HG03095 (cell line): ENCODE measurements at regions not wholly inside any gene's neighbourhood (a gene's known extent, or its start where the extent isn't known, plus 50 kb on each side); places are given as distances from the start of the nearest gene placed in this dataset.
"Not testable (repeated sequence)": the region's sequence is repeated elsewhere in the genome, so short reads cannot be mapped to it uniquely, and the experiment has no call there.

ENCODE experiments used
- ATAC-seq: cut with Tn5 transposase; IDR thresholded peaks from one replicate; pipeline ENCODE4 v1.9.1; 2021; ENCODE audit warnings: moderate library complexity; ENCODE audit not compliant: unreplicated experiment

- no peak for ATAC-seq
Measured at GRCh38 chr1:116292929-116293725, 79.9 kb upstream of the ATP1A1 start.

- no peak for ATAC-seq
Measured at GRCh38 chr1:116297495-116298212, 75.4 kb upstream of the ATP1A1 start.

GRCh38 chr1:116298213-116298579 lies 74.8 kb upstream of the ATP1A1 start:
- ATAC-seq: not testable (repeated sequence)

DNA sequence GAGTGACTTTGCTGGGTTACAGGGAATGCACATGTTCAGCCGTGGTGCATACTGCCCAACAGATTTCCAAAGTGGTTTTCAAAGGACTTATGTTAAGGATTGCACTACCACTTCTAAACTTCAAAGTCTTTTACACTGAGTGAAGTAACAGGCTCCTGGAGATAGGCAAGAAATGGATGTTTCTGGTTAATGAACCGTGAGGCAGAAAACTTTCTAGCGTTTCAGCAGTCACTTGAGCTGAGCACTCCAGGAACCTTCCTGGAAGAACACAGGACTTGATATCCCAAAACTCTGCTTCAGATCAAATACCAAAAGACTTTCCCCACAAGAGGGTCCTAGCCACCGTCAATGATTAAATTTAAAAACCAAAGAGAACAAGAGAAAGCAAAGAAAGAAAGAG lies 74.3 kb upstream of the ATP1A1 start:
- no peak for ATAC-seq

DNA sequence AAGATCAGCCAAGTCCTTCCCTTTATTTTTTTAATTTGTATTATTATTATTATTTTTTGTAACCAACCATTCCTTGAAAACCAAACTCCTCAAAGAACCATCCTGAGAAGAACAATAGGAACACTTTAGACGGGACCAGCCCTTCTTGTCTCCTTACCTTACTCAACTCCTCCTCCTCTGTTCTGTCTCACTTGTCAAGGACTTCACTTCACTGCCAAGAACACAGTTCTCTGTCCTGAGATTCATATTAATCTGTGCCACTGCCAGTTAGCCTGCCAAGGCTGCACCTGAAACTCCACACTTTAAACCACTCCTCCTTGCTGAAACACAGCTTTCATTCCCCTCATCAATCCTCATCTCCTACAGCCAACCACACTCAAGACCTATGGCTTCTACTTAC lies 73.8 kb upstream of the ATP1A1 start:
- no peak for ATAC-seq

GRCh38 chr1:116302281-116302680 lies 70.8 kb upstream of the ATP1A1 start:
- ATAC-seq: no peak

- no peak for ATAC-seq
Measured at GRCh38 chr1:116306102-116306501, 66.9 kb upstream of the ATP1A1 start.

- ATAC-seq: no peak
Measured at GRCh38 chr1:116306840-116307442, 66.1 kb upstream of the ATP1A1 start.

- no peak for ATAC-seq
Measured at GRCh38 chr1:116308276-116308675, 64.8 kb upstream of the ATP1A1 start.

GRCh38 chr1:116309090-116309870 lies 63.8 kb upstream of the ATP1A1 start:
- no peak for ATAC-seq

DNA sequence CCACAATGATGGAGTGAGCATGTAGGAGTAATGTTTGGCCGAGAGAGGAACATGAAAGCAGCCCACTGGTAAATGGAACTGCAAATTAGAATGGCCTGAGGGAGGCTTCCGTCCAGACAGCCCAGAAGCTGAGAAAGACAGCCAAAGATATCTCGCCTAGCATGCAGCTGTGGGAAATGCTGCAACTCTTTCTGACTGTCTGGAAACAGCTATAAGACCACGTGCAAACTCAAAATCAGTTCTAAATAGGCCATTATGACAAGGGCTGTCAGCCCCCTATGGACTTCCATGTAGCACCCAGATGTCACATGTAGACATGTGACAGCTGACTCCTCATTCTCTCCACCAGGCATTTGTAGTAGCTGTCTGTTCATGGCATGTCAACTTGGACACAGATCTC lies 62.9 kb upstream of the ATP1A1 start:
- no peak for ATAC-seq

DNA sequence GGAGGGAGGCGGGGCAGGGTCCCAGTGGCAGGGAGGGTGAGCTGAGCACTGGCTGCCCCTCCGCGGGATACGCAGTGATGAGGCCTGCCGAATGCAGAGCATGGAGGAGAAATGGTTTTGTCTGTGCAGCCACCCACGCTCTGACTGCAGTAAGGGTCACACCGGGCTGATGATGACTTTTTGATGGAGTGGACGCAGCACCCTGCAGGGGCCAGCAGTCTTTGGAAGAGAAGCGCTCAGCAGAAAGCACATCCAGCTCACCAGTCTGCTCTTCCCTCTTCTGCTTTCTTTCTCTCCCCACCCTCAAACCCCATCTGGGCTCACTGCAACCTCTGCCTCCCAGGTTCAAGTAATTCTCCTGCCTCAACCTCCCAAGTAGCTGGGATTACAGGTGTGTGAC lies 61.9 kb upstream of the ATP1A1 start:
- ATAC-seq: no peak

DNA sequence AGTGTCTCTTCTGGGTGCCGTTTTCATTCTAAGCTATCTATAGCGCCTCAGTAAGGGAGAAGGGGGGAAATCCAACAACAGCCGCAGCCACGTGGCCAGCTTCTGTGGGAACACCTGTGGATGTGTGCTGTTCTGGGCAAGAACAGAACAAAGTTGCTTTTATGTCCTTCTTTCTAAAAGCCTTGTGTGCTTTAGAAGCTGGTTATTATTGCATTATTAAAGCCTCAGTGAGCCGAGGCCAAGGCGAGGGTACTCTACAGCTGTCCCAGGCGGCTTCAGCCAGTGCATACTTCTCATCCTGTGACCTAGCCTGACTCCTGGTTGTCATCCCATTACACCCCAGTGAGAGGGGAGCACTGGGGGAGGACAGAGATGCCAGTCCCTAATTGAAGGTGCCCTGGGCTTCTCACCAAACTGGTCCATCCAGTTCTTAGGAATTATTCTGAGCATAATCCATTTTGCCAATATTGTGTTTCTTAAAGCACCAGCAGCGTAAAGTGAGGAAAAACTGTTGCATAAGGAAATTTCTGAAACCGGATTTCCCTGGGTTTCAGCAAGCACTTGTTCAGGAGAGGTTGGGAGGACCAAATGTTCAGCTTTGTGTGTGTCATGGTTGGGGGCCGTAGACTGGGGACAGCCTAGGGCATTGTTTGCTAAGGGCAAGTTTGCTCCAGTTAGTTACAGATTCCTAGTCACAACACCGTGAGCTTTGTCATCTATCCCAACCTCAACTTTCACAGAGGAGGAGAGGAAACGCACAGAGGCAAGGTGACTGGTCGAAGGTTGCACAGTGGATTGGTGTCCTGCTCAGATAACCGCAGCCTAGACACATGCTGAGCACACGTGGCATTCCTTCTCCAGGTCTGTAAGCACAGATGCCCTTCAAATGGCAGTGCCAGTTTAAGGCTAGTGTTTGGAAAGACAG lies 61.0 kb upstream of the ATP1A1 start:
- ATAC-seq: no peak

DNA sequence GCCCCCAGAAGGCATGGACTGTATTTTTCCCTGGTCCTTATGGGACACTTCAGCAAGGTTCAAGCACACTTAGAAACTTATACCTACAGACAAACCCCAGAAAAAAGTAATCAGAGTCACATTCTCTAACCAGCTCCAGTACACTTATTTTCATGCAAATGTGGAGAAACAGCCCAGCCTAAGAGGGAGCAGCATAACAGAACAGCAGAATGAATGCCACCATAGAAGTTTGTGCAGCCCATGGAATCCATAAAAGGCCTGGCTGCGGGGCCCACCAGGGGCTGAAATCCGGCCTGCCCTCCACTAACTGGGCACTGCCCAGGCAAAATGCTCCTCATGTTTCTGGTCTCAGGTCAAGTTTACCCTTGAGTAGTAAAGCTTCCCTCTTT lies 60.4 kb upstream of the ATP1A1 start:
- no peak for ATAC-seq

DNA sequence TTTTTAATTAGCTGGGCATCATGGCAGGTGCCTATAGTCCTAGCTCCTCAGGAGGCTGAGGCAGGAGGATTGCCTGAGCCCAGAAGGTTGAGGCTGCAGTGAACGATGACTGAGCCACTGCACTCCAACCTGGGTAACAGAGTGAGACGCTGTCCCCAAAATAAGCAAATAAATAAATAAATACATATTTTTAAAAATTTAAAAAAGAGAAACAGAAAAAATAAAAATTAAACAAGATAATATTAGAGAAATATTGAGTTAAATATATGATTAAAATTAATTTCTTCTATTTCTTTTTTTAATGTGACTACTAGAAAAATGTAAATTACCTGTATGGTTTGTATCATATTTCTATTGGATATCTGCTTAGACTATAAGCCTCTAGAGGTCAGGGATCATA lies 59.3 kb upstream of the ATP1A1 start:
- ATAC-seq: no peak

DNA sequence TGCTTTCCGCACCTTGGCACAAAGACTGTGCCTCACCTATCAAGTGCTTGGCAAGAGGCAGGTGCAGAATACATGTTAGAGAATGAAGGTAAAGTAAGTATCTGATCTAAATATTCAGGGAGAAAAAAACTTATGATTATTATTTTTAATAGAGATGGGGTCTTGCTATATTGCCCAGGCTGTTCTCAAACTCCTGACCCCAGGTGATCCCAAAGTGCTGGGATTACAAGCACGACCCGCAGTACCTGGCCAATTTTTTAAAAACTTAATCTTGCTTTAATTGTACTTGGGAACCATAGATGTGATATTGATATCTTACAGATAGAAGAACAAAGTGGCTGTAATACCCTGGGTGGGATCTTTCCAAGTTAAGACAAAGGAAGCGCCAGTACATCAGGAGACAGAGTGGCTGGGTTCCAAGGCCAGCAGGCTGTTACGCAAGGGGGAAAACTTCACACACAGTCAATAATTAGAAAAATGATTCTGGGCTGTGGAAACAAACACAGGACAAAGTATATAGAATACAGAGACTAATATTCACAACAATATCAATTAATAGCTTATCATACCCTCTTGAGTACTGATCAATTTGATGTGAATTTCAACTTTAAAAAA lies 58.6 kb upstream of the ATP1A1 start:
- no peak for ATAC-seq

DNA sequence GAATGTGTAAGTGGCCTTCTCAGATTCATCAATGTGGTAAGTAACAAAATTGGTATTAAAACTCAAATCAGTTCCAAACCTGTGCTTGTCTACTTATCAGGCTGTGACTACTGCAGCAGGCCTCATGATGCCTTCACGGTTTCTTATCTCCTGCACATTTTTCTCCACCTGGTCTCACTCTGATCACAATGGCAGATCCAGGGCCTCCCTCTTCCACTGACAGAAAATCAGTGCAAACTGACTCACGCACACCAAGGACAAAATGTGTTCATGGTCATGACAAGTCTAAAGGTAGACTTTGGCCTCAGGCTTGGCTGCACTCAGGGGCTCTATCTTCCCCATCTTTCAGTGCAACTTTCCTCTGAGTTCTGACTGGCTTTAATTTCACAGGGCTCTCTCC lies 56.7 kb upstream of the ATP1A1 start:
- ATAC-seq: no peak

GRCh38 chr1:116318897-116319296 lies 54.1 kb upstream of the ATP1A1 start:
- ATAC-seq: no peak

- no peak for ATAC-seq
Measured at GRCh38 chr1:116320874-116321273, 52.2 kb upstream of the ATP1A1 start.

DNA sequence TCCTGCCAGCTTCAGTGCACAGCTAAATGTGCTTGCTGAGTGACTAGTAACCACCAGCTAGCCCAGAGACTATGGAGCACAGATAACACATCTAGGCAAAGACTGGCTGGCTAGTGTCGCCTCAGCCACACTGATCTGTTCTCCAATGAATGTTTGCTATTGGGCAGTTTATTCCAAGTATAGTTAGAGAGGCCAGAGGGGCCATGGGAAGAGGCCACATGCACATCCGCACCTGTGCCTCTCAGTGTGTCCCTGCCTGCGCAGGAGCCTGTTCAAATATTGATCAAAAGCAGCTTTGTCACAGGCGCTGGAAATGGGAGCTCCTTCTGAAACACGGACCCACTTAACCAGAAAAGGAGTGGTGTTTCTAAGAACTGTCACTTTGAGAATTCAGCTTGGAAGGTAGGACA lies 51.3 kb upstream of the ATP1A1 start:
- ATAC-seq: no peak
